GM12864 (cell line): ENCODE measurements at regions not wholly inside any gene's neighbourhood (a gene's known extent, or its start where the extent isn't known, plus 50 kb on each side); places are given as distances from the start of the nearest gene placed in this dataset.

Source experiments
- DNase-seq: peaks from one replicate; pipeline ENCODE4 v3.0.0-alpha.2; 2011; ENCODE audit warnings: low read depth
- H3K4me3 ChIP-seq: 2 replicates; pipeline ENCODE4 v1.5.1; 2011; ENCODE audit warnings: mild to moderate bottlenecking, low read depth, low read length, control low read depth
- CTCF ChIP-seq: IDR thresholded peaks from 2 replicates; pipeline ENCODE4 v1.5.1; 2011; ENCODE audit warnings: low read depth, mild to moderate bottlenecking, moderate library complexity, low read length, control low read depth, inconsistent platforms; ENCODE audit errors: missing control alignments

- H3K4me3 ChIP-seq: no peak overlapping the region
- no peak for DNase-seq
- TF ChIP-seq CTCF: no peak
Measured at GRCh38 chr15:70453766-70454165, 309.6 kb downstream of the UACA start.

DNA sequence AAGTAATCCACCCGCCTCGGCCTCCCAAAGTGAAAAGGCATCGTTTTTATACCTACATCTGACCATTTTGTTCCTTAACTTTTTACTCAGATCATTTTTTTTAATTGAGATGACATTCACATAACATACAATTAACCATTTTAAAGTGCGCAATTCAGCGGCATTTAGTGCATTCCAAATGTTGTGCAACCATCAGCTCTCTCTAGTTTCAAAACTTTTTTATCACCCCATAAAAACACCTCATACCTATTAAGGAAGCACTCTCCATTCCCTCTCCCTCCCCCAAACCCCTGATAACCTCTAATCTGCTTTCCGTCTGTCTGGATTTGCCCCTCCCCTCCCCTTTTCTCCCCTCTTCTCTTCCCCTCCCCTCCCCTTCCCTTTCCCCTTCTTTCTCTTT lies 310.1 kb downstream of the UACA start:
- TF ChIP-seq CTCF: no peak
- no peak for DNase-seq

DNA sequence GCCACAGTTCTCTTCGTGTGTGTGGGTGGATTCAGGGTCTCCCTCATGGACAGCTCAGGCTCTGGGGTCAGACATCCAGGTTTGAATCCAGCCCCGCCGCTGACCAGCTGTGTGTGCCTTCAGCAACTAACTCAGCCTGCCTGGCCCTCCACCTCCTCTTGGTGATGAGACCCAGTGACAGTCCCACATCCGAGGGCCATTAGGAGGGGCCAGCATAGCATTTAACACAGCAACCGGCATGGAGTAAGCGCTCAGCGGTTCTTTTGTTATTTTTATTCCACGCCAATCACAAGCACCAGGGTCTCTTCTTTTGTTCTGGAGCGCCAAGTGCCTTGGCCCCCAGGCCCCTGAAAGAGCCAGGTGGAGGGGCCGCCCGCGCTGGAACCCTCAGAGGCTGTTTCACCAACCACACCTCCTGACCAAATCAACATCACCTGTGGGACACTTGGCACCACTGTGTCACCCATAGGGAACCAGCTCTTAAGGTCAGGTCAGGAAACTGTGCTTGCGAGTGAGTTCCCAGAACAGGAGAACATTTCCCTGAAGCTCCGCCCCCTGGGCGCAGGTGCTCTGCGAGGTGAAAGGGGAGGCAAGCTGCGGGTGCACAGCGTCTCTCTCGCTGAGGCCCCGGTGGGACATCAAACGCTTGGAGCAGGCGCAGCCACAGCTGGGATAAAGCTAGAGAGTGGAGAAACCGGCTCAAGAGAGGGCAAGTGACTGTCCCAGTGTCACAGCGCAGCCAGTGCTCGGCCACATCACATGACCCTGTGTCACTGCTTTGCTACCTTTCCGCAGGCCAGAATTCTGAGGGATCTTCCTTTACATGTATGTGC lies 311.3 kb downstream of the UACA start:
- DNase-seq: no peak
- TF ChIP-seq CTCF: no peak
- no peak overlapping the region for H3K4me3 ChIP-seq

More for the DNA sequence above, 310.1 kb downstream of the UACA start:
- H3K4me3 ChIP-seq: no peak overlapping the region

- no peak overlapping the region for H3K4me3 ChIP-seq
- DNase-seq: no peak
- no peak for TF ChIP-seq CTCF
Measured at GRCh38 chr15:70450142-70450443, 313.3 kb downstream of the UACA start.

DNA sequence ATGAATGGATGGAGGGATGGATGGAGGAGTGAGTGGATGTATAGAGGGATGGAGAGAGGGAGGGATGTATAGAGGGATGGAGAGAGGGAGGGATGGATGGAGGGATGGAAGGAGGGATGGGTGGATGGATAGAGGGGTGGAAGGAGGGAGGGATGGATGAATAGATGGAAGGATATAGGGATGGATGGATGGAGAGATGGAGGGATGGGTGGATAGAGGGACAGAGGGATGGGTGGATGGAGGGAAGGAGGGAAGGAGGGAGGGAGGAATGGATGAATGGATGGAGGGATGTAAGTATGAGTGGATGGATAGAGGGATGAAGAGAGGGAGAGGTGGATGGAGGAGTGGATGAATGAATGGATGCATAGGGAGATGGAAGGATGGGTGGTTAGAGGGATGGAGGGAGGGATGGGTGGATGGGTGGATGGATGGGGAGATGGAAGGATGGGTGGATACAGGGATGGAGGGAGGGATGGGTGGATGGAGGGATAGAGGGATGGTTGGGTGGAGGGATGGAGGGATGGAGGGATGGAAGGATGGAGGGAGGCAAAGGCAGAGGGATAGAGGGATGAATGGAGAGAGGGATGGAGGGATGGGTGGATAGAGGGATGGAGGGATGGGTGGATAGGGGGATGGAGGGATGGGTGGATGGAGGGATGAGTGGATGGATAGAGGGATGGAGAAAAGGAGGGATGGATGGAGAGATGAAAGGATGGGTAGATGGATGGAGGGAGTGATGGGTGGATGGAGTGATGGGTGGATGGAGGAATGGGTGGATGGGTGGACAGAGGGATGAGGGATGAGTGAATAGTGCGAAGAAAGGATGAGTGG lies 313.8 kb downstream of the UACA start:
- no peak overlapping the region for H3K4me3 ChIP-seq
- no peak for DNase-seq

GRCh38 chr15:70447928-70448698 lies 315.2 kb downstream of the UACA start:
- H3K4me3 ChIP-seq: no peak overlapping the region
- TF ChIP-seq CTCF: no peak
- no peak for DNase-seq

More for the DNA sequence above, 313.8 kb downstream of the UACA start:
- no peak for TF ChIP-seq CTCF
